Bronchial epithelial cell (primary cell): ENCODE measurements at regions not wholly inside any gene's neighbourhood (a gene's known extent, or its start where the extent isn't known, plus 50 kb on each side); places are given as distances from the start of the nearest gene placed in this dataset.
"Not testable (repeated sequence)": the region's sequence is repeated elsewhere in the genome, so short reads cannot be mapped to it uniquely, and the experiment has no call there.

Source experiments
- DNase-seq: peaks from one replicate; pipeline ENCODE4 v3.0.0-alpha.2; 2010; ENCODE audit warnings: low read depth
- FAIRE-seq: peaks from 2 replicates; lab custom pipeline; 2011; peaks lifted over from hg19 to GRCh38; lab: Jason Lieb, UNC
- H3K27me3 ChIP-seq: 2 replicates; pipeline ENCODE4 v1.5.1; 2011; ENCODE audit warnings: low read length; ENCODE audit not compliant: control insufficient read depth, insufficient read depth
- H3K36me3 ChIP-seq: 2 replicates; pipeline ENCODE4 v1.5.1; 2011; ENCODE audit warnings: low read length; ENCODE audit not compliant: control insufficient read depth, insufficient read depth
- H3K4me3 ChIP-seq: 2 replicates; pipeline ENCODE4 v1.5.1; 2011; ENCODE audit warnings: mild to moderate bottlenecking, low read depth, low read length, control low read depth
- TF ChIP-seq, protein P1 (sequence below): IDR thresholded peaks from 2 replicates; pipeline ENCODE4 v1.5.1; 2011; ENCODE audit warnings: mild to moderate bottlenecking, moderate library complexity, low read length, control low read depth, inconsistent platforms; ENCODE audit not compliant: insufficient read depth, severe bottlenecking

- no peaks in the 10 kb centered on the region for H3K36me3 ChIP-seq
- TF ChIP-seq, protein P1, sequence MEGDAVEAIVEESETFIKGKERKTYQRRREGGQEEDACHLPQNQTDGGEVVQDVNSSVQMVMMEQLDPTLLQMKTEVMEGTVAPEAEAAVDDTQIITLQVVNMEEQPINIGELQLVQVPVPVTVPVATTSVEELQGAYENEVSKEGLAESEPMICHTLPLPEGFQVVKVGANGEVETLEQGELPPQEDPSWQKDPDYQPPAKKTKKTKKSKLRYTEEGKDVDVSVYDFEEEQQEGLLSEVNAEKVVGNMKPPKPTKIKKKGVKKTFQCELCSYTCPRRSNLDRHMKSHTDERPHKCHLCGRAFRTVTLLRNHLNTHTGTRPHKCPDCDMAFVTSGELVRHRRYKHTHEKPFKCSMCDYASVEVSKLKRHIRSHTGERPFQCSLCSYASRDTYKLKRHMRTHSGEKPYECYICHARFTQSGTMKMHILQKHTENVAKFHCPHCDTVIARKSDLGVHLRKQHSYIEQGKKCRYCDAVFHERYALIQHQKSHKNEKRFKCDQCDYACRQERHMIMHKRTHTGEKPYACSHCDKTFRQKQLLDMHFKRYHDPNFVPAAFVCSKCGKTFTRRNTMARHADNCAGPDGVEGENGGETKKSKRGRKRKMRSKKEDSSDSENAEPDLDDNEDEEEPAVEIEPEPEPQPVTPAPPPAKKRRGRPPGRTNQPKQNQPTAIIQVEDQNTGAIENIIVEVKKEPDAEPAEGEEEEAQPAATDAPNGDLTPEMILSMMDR: no peak
- no peak for DNase-seq
- no peaks in the 10 kb centered on the region for H3K27me3 ChIP-seq
- no peak overlapping the region for H3K4me3 ChIP-seq
- FAIRE-seq: no peak
Measured at GRCh38 chr6:6753301-6753700, 164.8 kb downstream of the LY86 start.

- Histone ChIP-seq H3K27me3 (no peaks in the 10 kb centered on the region), H3K36me3 (no peaks in the 10 kb centered on the region), H3K4me3 (no peak overlapping the region)
- DNase-seq (no peak), FAIRE-seq (no peak)
- TF ChIP-seq, protein P1: no peak
Measured at GRCh38 chr6:6756526-6756925, 168.0 kb downstream of the LY86 start.

GRCh38 chr6:6758546-6758914, 170.0 kb downstream of the LY86 start:
- TF ChIP-seq, protein P1: no peak
- DNase-seq: no peak
- Histone ChIP-seq H3K36me3 (no peaks in the 10 kb centered on the region), H3K4me3 (no peak overlapping the region), H3K27me3 (no peaks in the 10 kb centered on the region)
- FAIRE-seq: no peak

DNA sequence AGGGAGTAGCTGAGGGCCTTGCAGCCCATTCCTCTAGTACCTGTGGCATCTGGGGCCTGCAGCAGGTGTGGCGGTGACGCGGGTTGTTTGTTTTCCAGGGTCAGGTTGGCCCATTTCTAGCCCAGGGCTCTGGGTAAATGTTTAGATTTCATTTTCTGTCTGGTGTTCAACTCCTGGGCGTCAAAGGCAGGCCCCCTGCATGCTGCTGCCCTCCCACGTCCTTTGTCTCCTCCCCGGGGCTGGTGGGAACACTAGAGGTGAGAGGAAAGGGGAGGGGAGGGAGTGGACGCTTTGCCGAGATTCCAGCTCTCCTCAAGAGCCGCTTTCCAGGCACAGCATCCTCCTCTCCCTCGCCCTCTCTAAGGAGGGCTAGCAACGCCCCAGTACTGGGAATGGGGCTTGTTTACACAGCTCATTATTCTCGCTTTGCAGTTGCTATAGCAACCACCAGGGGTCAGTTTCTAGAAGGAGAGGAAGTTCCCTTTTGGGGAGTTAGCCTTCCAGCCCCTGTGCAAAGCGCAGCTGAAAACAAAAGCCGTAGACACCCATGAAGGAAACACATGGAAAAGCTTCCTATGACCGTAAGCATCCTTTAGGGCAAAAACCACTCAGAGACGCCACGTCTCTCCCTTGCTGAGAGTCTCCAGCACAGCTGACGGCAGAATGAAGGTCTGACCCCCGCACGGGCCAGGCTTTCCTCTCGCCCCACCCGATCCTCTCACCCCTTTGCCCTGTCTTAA, 170.6 kb downstream of the LY86 start:
- no peaks in the 10 kb centered on the region for H3K36me3 ChIP-seq
- DNase-seq (peak; percentile 52), FAIRE-seq (no peak)
- no peaks in the 10 kb centered on the region for H3K27me3 ChIP-seq
- TF ChIP-seq, protein P1: peak; percentile 42
- no peak overlapping the region for H3K4me3 ChIP-seq

DNA sequence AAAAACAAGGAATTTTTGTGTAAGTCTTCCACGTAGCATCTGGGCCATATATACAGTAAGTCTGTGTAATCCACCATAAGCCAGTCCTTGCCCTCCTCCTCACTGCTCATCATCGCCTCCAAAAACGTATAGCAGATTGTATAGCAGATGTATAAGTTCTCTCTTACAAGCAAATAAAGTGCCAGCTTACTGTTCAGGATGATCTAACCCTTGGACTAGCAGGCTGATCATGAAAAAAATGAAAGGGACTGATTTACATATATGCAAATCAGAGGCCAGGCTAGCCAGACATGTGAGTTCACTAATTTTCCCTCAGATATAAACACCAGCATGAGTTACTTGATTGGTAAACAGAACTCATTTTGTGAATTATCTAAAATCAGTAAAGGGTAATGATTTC, 171.5 kb downstream of the LY86 start:
- TF ChIP-seq, protein P1: no peak
- Histone ChIP-seq H3K4me3 (no peak overlapping the region), H3K36me3 (no peaks in the 10 kb centered on the region), H3K27me3 (no peaks in the 10 kb centered on the region)
- no peak for FAIRE-seq
- DNase-seq: no peak

DNA sequence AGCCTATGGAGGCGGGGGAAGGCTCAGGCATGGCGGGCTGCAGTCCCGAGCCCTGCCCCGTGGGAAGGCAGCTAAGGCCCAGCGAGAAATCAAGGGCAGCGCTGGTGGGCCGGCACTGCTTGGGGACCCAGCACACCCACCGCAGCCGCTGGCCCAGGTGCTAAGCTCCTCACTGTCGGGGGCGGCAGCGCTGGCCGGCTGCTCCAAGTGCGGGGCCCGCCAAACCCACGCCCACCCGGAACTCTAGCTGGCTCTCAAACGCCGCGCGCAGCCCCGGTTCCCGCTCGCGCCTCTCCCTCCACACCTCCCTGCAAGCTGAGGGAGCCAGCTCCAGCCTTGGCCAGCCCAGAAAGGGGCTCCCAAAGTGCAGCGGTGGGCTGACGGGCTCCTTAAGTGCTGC, 174.0 kb downstream of the LY86 start:
- DNase-seq, FAIRE-seq, H3K27me3 ChIP-seq, H3K36me3 ChIP-seq, H3K4me3 ChIP-seq: not testable (repeated sequence)
